ENCODE measurements at regions not wholly inside any gene's neighbourhood (a gene's known extent, or its start where the extent isn't known, plus 50 kb on each side); places are given as distances from the start of the nearest gene placed in this dataset.

GRCh38 chr13:80965097-80965496 lies 624.2 kb upstream of the SPRY2 start:
- intact Hi-C loops (cut with micrococcal nuclease) = no loop called here
- Histone ChIP-seq H3K27me3 (ENCODE audit: control insufficient read depth in 2 of 2, insufficient read depth in 2 of 2, low read length in 2 of 2) (no peaks in the 10 kb centered on the region), H3K4me2 (replicated peaks; ENCODE audit: extremely low read depth, low read length, poor library complexity, severe bottlenecking) (no peak overlapping the region), H3K36me3 (replicated peaks in 1 of 2; ENCODE audit: control insufficient read depth in 1 of 2, insufficient read depth in 2 of 2, low read length in 2 of 2) (no peaks in the 10 kb centered on the region), H3K79me2 (ENCODE audit: insufficient read depth, low read length) (no peaks in the 10 kb centered on the region), H4K20me1 (ENCODE audit: insufficient read depth, low read length) (no peaks in the 10 kb centered on the region), H2AFZ (ENCODE audit: insufficient read depth, low read depth, low read length, poor library complexity, severe bottlenecking) (no peak overlapping the region), H3K4me1 (ENCODE audit: control insufficient read depth in 1 of 2, insufficient read depth in 2 of 2, low read length in 2 of 2) (no peaks in the 10 kb centered on the region), H3K27ac (ENCODE audit: low read depth in 1 of 2, low read length in 2 of 2) (no peak overlapping the region), H3K4me3 (replicated peaks in 1 of 3; ENCODE audit: low read depth in 2 of 3, low read length in 3 of 3) (no peak overlapping the region), H3K9ac (ENCODE audit: insufficient read depth, low read length, poor library complexity, severe bottlenecking) (no peak overlapping the region), H3K9me3 (replicated peaks in 1 of 2; ENCODE audit: control insufficient read depth in 1 of 2, insufficient read depth in 1 of 2, low read length in 2 of 2) (no peaks in the 10 kb centered on the region)
- Mint-ChIP-seq H3K36me3 (no peaks in the 10 kb centered on the region), H3K27ac (no peak overlapping the region), H3K27me3 (ENCODE audit: low read depth in 3 of 3) (peaks cover 0 to 1% (median under 1%) of the 10 kb centered on the region in 3 donors), H3K4me3 (no peak overlapping the region), H3K9me3 (peaks cover 0 to 3% (median 1%) of the 10 kb centered on the region in 7 donors), H3K4me1 (peaks cover 3% of the 10 kb centered on the region)
- DNase-seq = no peak
- no peak for TF ChIP-seq CTCF (IDR thresholded peaks at IDR 0.05)

GRCh38 chr13:80962855-80963254 lies 621.9 kb upstream of the SPRY2 start:
- DNase-seq = no peak
- Histone ChIP-seq H3K4me3 (replicated peaks in 1 of 3; ENCODE audit: low read depth in 2 of 3, low read length in 3 of 3) (no peak overlapping the region), H3K79me2 (ENCODE audit: insufficient read depth, low read length) (no peaks in the 10 kb centered on the region), H3K9ac (ENCODE audit: insufficient read depth, low read length, poor library complexity, severe bottlenecking) (no peak overlapping the region), H2AFZ (ENCODE audit: insufficient read depth, low read depth, low read length, poor library complexity, severe bottlenecking) (no peak overlapping the region), H3K36me3 (replicated peaks in 1 of 2; ENCODE audit: control insufficient read depth in 1 of 2, insufficient read depth in 2 of 2, low read length in 2 of 2) (no peaks in the 10 kb centered on the region), H3K9me3 (replicated peaks in 1 of 2; ENCODE audit: control insufficient read depth in 1 of 2, insufficient read depth in 1 of 2, low read length in 2 of 2) (no peaks in the 10 kb centered on the region), H3K27me3 (ENCODE audit: control insufficient read depth in 2 of 2, insufficient read depth in 2 of 2, low read length in 2 of 2) (no peaks in the 10 kb centered on the region), H3K4me2 (replicated peaks; ENCODE audit: extremely low read depth, low read length, poor library complexity, severe bottlenecking) (no peak overlapping the region), H3K4me1 (ENCODE audit: control insufficient read depth in 1 of 2, insufficient read depth in 2 of 2, low read length in 2 of 2) (no peaks in the 10 kb centered on the region), H3K27ac (ENCODE audit: low read depth in 1 of 2, low read length in 2 of 2) (no peak overlapping the region), H4K20me1 (ENCODE audit: insufficient read depth, low read length) (no peaks in the 10 kb centered on the region)
- H3K27me3 Mint-ChIP-seq (ENCODE audit: low read depth in 3 of 3) = peaks cover 0 to 1% (median 0%) of the 10 kb centered on the region in 3 donors
- no peak overlapping the region for H3K27ac Mint-ChIP-seq
- H3K36me3 Mint-ChIP-seq = no peaks in the 10 kb centered on the region
- no CpG with 5 or more reads among the region's 1 CpG for WGBS (ENCODE audit: insufficient coverage)
- intact Hi-C loops (cut with micrococcal nuclease) = no loop called here
- H3K4me3 Mint-ChIP-seq = no peak overlapping the region
- H3K9me3 Mint-ChIP-seq = peaks cover 0 to 3% (median 1%) of the 10 kb centered on the region in 7 donors
- no peak for TF ChIP-seq CTCF (IDR thresholded peaks at IDR 0.05)
- peaks cover 3% of the 10 kb centered on the region for H3K4me1 Mint-ChIP-seq

Measured in CD14-positive monocyte (primary cell).